ENCODE measurements at regions not wholly inside any gene's neighbourhood (a gene's known extent, or its start where the extent isn't known, plus 50 kb on each side); places are given as distances from the start of the nearest gene placed in this dataset.

DNA sequence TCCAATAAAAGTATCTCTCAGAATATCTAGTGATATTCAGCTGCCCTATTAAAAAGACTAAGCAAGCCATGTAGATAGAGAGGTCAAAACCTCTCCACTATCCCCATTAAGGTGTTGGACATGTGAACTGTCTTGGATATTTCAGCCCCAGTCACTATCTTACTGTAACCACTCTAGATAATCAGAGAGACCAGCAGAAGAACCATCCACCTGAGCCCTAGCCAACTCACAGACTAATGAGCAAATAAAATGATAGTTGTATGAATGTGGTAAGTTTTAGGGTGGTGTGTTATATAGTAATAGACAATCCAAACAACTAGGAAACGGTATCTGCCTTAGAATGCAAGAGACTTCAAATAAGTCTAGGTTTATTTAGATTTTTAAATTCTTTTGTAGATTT, 268.6 kb upstream of the KLF14 start:
- intact Hi-C loops (cut with DNase I; ENCODE audit: low total_unique reads), result no loop called here
- TF ChIP-seq, protein P1, sequence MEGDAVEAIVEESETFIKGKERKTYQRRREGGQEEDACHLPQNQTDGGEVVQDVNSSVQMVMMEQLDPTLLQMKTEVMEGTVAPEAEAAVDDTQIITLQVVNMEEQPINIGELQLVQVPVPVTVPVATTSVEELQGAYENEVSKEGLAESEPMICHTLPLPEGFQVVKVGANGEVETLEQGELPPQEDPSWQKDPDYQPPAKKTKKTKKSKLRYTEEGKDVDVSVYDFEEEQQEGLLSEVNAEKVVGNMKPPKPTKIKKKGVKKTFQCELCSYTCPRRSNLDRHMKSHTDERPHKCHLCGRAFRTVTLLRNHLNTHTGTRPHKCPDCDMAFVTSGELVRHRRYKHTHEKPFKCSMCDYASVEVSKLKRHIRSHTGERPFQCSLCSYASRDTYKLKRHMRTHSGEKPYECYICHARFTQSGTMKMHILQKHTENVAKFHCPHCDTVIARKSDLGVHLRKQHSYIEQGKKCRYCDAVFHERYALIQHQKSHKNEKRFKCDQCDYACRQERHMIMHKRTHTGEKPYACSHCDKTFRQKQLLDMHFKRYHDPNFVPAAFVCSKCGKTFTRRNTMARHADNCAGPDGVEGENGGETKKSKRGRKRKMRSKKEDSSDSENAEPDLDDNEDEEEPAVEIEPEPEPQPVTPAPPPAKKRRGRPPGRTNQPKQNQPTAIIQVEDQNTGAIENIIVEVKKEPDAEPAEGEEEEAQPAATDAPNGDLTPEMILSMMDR (IDR thresholded peaks at IDR 0.05), result no peak
- TF ChIP-seq POLR2A (IDR thresholded peaks at IDR 0.05), result no peak
- WGBS, 2 donors, result 90 to 100% methylated on average over 1 of the region's 1 CpG
- Histone ChIP-seq H3K27me3 (no peaks in the 10 kb centered on the region), H3K36me3 (ENCODE audit: low read depth, missing control alignments) (no peaks in the 10 kb centered on the region), H3K4me3 (no peak overlapping the region), H3K27ac (no peak overlapping the region), H3K9me3 (no peaks in the 10 kb centered on the region), H3K4me1 (peaks cover 30% of the 10 kb centered on the region)
- DNase-seq, result no peak

DNA sequence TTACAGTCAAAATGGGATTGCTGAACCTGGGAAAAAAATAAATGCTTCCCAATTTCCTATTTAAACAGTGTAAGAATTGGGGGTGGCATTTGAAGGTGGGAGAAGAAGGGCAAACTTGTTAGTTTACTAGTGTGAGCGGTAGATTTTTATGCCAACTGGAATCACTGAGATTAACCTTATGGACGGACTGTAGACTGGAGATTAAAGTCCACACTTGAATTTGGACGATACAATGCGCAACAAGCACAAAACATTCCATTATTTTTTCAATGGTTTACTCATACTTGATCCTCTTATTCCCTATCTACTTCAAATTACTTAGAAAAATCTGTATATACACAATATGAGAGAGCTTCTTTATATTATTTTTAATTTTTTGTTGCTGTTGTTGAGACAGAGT, 269.6 kb upstream of the KLF14 start:
- WGBS, 2 donors, result 77 to 85% methylated on average over 4 of the region's 4 CpGs
- no peaks in the 10 kb centered on the region for H3K9me3 ChIP-seq
- no peaks in the 10 kb centered on the region for H3K36me3 ChIP-seq (ENCODE audit: low read depth, missing control alignments)
- H3K27me3 ChIP-seq, result no peaks in the 10 kb centered on the region
- intact Hi-C loops (cut with DNase I; ENCODE audit: low total_unique reads), result no loop called here
- peaks cover 25% of the 10 kb centered on the region for H3K4me1 ChIP-seq
- DNase-seq, result no peak
- TF ChIP-seq, protein P1 (IDR thresholded peaks at IDR 0.05), result no peak
- TF ChIP-seq POLR2A (IDR thresholded peaks at IDR 0.05), result no peak
- H3K27ac ChIP-seq, result no peak overlapping the region
- no peak overlapping the region for H3K4me3 ChIP-seq

DNA sequence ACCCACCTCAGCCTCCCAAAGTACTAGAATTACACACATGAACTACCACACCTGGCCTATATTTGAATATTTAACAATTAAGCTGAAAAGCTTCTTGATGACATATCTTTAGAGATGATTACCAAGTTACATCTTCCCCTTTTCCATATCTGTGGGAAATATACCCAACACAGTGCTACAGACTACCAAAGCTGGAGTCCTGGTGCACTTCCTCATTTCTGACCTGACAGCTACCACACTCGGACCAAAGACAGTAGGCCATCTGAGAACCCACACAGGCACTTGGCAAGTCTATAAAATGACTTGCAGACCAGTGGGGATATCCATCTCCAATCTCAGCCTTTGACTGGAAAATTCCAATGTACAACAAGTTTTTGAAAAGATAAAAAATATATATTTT, 270.4 kb upstream of the KLF14 start:
- 0% methylated on average over 1 of the region's 1 CpG for WGBS, 2 donors
- intact Hi-C loops (cut with DNase I; ENCODE audit: low total_unique reads), result no loop called here
- TF ChIP-seq, protein P1 (IDR thresholded peaks at IDR 0.05), result no peak
- no peak for TF ChIP-seq POLR2A (IDR thresholded peaks at IDR 0.05)
- Histone ChIP-seq H3K4me1 (peaks cover 22% of the 10 kb centered on the region), H3K4me3 (no peak overlapping the region), H3K36me3 (ENCODE audit: low read depth, missing control alignments) (no peaks in the 10 kb centered on the region), H3K27ac (no peak overlapping the region), H3K9me3 (no peaks in the 10 kb centered on the region), H3K27me3 (no peaks in the 10 kb centered on the region)
- DNase-seq, result no peak

DNA sequence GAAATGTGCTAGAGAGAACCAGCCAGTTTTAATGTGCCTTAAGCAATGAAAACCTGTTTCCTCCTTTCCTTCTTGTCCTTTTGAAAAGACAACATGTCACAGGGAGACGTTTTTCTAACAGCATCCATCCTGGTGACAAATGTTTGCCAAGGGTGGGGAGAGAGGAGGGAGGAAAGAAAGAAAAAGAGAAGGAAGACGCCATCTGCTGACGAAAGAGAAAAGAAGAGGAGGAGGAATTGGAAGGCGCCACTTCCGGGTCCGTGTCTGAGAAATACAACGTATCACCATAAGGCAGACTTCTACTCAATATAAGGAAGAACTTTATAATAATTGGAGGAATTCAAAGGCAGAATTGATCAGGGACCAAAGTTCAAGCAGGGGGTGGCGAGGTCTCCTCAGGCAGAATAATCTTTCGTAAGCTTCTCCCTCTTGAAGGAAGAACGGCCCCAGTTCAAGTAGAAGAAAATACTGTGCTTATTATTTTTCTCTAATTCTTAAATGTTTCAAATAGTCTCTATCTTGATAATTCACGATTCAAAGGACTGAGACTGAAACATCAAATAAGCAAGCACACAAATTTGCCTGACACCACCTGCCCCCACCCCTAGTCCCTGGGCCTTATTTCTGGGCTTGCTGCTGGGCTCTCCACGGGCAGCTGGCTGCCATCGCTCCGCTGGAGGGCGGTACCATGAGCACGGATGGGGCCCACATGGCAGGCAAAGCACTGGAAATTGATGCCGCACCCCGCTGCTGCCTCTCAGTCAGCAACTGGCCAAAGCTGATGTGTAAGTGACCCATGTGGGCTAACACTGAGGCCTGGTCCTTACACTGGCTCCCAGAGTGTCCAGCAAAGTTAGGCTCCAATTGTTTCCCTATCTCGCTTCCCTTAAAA, 273.7 kb upstream of the KLF14 start:
- Histone ChIP-seq H3K36me3 (ENCODE audit: low read depth, missing control alignments) (no peaks in the 10 kb centered on the region), H3K4me3 (no peak overlapping the region), H3K9me3 (no peaks in the 10 kb centered on the region), H3K27ac (peak overlapping the region; percentile 32 to 64), H3K27me3 (no peaks in the 10 kb centered on the region), H3K4me1 (peaks cover 40% of the 10 kb centered on the region)
- 32 to 46% methylated on average over 19 of the region's 19 CpGs for WGBS, 2 donors
- TF ChIP-seq POLR2A (IDR thresholded peaks at IDR 0.05), result no peak
- TF ChIP-seq, protein P1 (IDR thresholded peaks at IDR 0.05), result peak; percentile 18 to 47 (median 36)
- peak; percentile 84 for DNase-seq
- intact Hi-C loops (cut with DNase I; ENCODE audit: low total_unique reads), result no loop called here

All from testis (tissue), 2 donors.